NB4 (cell line): ENCODE measurements at regions not wholly inside any gene's neighbourhood (a gene's known extent, or its start where the extent isn't known, plus 50 kb on each side); places are given as distances from the start of the nearest gene placed in this dataset.
"Not testable (repeated sequence)": the region's sequence is repeated elsewhere in the genome, so short reads cannot be mapped to it uniquely, and the experiment has no call there.

Experiments used
- DNase-seq: peaks from one replicate; pipeline ENCODE4 v3.0.0; 2010; ENCODE audit warnings: low read depth
- H3K4me3 ChIP-seq: one replicate; pipeline ENCODE4 v1.5.1; 2011; ENCODE audit warnings: mild to moderate bottlenecking, low read depth, low read length, moderate library complexity
- MYC ChIP-seq: IDR thresholded peaks from 2 replicates; pipeline ENCODE4 v1.6.1; 2011; ENCODE audit warnings: low read depth, low read length
- POLR2A ChIP-seq: IDR thresholded peaks from 2 replicates; pipeline ENCODE4 v1.6.1; 2011; ENCODE audit warnings: mild to moderate bottlenecking; ENCODE audit not compliant: insufficient read length; ENCODE audit errors: extremely low read depth
- TF ChIP-seq, protein P1 (sequence below): IDR thresholded peaks from 2 replicates; pipeline ENCODE4 v1.6.1; 2011; ENCODE audit warnings: low read depth, low read length
- TF ChIP-seq, protein P2 (sequence below): IDR thresholded peaks from one replicate; pipeline ENCODE4 v1.5.1; 2012; ENCODE audit warnings: low read depth, low read length

DNA sequence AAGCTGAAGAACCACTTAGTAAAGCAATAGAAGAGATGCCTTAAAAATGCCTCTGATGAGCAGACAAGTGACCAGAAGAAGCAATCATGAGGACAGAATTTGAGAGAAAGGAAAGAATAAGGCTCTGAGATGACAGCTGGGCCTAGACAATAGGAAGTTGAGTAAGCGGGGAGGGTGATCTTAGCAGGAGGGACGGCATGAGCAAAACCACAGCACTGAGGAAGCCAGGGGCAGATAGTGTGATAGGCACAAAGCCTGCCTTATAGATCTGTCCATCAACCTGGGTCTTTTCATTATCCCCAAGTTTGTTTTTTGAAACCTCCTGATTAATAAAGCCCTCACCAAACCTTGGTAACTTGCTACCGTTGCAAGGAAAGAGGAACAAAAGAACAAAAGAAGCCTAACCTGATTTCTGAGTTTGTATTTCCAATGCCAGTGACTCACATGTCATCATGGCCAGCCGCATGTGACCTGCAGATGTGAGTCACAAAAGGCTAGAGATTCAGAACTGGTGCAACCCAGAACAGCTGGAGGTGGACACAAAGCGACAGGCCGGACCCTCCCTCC is 55.7 kb upstream of the PPARGC1A start:
- peak; percentile 95 for DNase-seq
- H3K4me3 ChIP-seq, result no peak overlapping the region
- TF ChIP-seq, protein P1, sequence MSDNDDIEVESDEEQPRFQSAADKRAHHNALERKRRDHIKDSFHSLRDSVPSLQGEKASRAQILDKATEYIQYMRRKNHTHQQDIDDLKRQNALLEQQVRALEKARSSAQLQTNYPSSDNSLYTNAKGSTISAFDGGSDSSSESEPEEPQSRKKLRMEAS, result peak; percentile 95
- TF ChIP-seq MYC, result no peak; the same call in 1 of the 2 replicates

DNA sequence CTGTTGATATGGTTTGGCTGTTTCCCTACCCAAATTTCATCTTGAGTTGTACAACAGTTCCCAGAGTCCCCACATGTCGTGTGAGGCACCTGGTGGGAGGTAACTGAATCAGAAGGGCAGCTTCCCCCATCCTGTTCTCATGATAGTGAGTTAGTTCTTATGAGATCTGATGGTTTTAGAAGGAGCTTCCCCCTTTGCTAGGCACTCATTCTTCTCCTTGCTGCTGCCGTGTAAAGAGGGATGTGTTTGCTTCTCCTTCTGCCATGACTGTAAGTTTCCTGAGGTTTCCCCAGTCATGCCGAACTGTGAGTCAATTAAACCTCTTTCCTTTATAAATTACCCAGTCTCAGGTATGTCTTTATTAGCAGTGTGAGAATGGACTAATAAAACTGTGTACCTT is 54.7 kb upstream of the PPARGC1A start:
- not testable (repeated sequence) for H3K4me3 ChIP-seq
- DNase-seq, result peak; percentile 33

DNA sequence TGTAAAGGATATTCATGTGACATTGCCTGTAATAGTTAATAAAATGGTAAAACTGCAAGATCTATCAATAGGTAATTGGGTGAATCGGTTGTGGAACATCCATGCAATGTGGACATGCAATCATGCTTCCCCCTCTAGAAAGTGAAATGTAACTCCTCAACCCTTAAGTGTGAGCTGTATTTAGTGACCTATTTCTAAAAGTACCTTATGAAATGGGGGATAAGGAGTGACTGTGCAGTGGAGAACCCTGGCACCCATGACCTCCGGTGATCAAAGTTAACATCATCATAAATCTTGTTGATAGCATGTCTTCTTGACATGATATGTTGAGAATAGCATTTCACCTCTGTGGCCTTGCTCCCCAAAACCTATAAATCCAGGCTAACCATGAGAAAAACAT is 53.6 kb upstream of the PPARGC1A start:
- no peak overlapping the region for H3K4me3 ChIP-seq
- TF ChIP-seq, protein P2, sequence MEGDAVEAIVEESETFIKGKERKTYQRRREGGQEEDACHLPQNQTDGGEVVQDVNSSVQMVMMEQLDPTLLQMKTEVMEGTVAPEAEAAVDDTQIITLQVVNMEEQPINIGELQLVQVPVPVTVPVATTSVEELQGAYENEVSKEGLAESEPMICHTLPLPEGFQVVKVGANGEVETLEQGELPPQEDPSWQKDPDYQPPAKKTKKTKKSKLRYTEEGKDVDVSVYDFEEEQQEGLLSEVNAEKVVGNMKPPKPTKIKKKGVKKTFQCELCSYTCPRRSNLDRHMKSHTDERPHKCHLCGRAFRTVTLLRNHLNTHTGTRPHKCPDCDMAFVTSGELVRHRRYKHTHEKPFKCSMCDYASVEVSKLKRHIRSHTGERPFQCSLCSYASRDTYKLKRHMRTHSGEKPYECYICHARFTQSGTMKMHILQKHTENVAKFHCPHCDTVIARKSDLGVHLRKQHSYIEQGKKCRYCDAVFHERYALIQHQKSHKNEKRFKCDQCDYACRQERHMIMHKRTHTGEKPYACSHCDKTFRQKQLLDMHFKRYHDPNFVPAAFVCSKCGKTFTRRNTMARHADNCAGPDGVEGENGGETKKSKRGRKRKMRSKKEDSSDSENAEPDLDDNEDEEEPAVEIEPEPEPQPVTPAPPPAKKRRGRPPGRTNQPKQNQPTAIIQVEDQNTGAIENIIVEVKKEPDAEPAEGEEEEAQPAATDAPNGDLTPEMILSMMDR, result no peak
- TF ChIP-seq POLR2A, result no peak
- TF ChIP-seq, protein P1, result no peak
- no peak for TF ChIP-seq MYC
- no peak for DNase-seq

DNA sequence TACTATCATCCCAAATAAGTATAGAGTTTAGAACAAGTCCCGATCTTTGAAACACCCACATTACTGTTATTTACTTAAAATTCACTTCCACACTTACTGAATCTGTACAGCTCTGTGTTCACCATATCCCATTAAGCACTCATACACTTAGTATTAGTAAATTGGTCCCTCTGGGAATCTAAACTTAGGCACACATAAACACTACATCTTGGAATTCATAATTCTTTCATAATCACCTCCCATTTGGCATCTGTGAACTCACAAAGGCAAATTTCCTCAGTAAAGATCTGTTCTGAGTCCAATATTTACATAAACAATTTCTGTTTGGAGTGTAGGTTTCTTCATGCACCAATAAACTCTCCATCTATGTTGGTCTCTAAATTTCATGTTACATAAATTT is 52.6 kb upstream of the PPARGC1A start:
- no peak for DNase-seq
- no peak overlapping the region for H3K4me3 ChIP-seq
- TF ChIP-seq POLR2A, result no peak
- TF ChIP-seq MYC, result no peak
- TF ChIP-seq, protein P1, result no peak
- TF ChIP-seq, protein P2, result no peak
